ENCODE measurements at regions not wholly inside any gene's neighbourhood (a gene's known extent, or its start where the extent isn't known, plus 50 kb on each side); places are given as distances from the start of the nearest gene placed in this dataset.
"Not testable (repeated sequence)": the region's sequence is repeated elsewhere in the genome, so short reads cannot be mapped to it uniquely, and the experiment has no call there.

DNA sequence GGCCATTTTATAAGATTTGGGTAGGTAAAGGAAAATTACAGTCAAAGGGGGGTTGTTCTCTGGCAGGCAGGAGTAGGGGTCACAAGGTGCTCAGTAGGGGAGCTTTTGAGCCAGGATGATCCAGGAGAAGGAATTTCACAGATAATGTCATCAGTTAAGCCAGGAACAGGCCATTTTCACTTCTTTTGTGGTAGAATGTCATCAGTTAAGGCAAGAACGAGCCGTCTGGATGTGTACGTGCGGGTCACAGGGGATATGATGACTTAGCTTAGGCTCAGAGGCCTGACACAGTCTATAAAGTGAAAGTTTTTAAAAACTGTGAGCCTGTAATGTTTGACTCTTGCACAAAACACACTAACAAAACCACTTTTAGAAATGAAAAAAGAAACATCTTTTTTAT is 1371.3 kb upstream of the RAG2 start:
- not testable (repeated sequence) for DNase-seq

DNA sequence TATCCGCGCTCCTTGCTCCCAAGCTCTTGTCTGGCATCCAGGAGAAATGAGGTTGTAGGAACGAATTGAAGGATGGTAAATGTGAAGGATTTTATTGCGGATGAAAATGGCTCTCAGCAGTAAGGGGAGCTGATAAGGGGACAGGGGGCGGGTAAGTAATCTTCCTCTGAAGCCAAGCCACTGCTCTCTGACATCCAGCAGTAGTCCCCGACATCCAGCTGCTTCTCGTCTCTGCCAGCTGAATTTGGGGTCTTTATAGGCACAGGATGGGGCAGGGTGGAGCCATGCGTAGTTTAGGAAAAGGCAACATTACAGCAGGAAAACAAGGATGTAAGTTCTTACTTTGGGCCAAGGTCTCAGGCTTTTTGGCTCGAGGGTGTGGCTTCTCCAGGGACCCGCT is 1370.1 kb upstream of the RAG2 start:
- DNase-seq: no peak

DNA sequence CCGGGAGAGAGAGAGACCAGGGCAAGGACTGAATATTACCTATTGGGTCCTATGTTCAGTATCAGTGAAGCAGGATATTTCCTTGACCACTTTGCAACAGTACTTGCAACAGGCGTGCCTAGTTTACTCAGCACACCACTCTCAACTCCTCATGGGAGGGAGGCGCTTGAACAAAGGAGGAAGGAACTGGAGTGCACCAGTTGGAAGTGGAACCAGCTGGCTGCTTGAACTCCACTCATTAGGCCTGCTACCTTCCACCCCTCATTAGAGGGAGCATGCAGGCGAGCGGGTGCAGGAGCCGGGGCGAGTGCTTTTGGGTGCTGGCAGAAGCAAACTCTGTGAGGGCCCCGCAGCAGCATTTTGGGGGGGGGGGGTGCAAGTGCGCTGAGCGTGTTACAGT is 1369.6 kb upstream of the RAG2 start:
- no peak for DNase-seq

DNA sequence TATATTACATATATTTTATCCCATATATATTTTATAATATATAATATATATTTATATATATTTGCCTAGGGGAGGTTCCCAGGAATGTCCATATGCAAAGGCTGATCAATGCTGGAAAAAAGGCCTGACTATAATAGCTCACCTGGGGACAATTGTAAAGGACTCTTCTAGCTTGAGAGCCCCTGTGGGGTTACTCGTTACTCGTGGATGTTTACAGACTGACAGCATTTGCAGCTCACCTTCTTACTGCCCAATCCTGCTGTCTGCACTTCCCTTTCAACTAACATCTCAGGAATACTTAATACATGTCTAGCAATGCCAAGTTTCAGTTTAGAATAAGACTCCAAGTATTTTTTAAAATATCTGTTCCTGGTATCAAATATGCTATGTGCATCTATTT is 1365.4 kb upstream of the RAG2 start:
- DNase-seq: no peak

DNA sequence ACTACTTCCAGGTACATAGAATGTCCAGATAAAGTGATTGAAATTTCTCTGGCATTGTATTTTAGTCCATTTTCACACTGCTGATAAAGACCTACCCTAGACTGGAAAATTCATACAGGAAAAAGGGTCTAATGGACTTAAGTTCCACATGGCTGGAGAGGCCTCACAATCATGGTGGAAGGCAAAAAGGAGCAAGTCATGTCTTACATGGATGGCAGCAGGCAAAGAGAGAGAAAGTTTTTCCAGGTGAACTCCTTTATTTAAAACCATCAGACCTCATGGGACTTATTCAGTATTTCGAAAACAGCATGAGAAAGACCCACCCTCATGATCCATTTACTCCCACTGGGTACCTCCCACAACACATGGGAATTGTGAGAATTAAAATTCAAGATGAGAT is 1359.7 kb upstream of the RAG2 start:
- no peak for DNase-seq

DNA sequence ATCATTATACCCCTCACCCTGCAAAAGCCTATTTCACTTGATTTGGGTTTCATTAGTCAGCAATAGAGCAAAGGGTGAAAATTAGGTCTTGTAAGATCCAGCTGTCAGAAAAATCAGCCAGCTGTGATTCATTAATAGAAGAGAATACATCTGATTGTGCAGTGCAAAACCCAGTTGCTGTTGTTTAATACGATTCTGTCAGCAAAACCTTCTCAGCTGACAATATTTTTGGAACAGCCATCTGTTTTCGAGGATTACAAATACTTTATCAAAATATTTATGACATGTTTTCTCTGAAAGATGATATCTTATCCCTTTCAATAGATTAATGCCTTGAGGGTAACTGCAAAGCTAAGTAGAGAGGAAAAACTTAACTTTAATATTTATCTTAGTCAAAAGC is 1354.0 kb upstream of the RAG2 start:
- no peak for DNase-seq

DNA sequence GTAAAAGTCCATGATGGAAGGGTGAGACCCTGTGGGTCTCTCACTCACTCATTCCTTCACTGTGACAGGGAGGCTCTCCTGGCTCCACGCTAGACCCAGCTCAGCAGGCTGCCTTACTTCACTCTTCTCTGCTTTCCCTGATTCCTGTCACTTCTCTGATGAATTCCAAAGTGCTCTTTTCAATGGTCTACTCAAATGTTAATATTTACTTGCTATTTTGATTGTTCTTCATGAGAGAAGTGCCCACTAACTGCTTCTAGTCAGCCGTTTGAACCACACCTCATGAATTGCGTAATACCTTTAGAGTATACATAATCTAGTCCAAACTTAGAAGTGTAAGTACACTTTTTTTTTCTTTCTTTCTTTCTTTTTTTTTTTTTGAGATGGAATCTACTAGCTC is 1350.2 kb upstream of the RAG2 start:
- DNase-seq: no peak

DNA sequence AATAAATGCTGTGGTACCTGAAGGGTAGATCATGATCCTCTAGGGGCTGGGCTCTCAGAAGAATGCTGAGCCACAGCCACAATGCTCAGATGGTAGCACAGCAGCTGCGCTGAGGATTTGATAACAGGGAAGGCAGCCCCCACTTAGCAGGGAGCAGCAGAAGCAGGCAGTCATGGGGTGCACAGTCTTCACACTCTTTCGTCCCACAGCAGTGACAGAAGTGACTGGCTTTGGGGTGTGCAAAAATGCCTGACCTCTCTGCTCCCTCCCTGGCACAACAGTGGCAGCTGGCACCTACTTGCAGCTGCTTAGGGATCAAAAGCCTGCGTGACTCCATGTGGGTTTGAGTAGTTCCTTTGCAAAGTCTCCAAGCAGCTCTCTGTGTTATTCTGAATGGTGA is 1349.8 kb upstream of the RAG2 start:
- DNase-seq: no peak

DNA sequence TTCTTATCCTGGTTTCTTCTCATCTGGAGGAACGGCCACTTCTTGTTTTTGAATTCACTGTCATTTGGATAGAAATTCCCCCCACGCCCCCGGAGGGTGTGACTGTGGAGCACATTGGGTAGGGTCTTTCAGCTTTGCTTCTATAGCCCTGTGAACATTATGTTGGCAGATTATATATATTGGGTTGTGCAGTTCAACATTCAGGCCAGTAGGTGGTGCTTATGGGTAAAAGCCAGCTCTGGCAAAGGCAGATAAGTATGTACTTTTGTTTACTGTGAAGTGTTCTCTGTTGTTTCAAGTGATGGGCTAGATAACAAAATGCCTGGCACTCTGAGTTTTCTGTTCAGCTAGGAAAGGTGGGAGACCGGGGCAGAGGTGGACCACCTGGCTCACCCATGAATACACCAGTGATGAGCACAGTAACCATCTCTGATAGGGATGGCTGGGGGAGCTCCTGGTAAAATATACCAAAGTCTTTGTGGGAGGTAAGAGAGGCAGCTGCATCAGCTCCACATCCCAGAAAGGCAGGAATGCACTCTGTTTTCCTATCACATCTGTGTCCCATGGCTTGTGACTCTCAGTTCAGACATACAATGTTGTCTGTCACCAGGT is 1348.2 kb upstream of the RAG2 start:
- no peak for DNase-seq

DNA sequence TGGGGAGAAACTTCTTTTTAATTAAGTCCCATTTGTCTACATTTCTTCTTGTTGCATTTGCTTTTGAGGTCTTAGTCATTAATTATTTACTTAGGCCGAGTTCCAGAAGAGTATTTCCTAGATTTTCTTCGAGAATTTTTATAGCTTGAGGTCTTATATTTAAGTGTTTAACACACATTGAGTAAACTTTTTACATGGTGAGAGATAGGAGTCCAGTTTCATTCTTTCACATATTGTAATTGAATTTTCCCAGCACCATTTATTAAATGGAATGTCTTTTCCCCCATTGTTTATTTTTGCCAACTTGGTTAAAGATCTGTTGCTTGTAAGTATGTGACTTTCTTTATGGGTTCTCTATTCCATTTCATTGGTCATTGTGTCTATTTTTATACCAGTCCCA is 1344.0 kb upstream of the RAG2 start:
- no peak for DNase-seq

DNA sequence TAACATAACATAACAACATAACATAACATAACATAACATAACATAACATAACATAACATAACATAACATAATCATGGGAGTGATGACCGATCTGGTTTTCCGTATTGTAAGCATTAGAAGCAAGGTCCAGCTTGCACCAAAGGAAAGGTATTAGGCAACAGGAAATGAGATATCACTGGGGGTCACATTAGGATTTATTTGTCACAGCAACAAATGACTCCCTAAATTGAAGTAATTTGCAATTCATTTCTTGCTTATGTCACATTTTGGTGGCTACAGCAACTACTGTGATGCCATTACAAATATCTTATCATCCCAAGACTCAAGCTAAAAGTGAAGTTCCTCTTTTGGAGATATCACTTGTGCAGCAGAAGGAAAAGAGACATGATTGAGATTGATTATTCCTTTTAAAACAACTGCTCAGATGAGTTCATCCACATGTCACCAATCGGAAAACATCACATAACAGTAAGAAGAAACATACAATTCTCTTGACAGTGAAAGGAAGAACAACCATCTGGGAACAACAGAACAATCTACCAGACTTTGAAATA is 1331.1 kb upstream of the RAG2 start:
- no peak for DNase-seq

DNA sequence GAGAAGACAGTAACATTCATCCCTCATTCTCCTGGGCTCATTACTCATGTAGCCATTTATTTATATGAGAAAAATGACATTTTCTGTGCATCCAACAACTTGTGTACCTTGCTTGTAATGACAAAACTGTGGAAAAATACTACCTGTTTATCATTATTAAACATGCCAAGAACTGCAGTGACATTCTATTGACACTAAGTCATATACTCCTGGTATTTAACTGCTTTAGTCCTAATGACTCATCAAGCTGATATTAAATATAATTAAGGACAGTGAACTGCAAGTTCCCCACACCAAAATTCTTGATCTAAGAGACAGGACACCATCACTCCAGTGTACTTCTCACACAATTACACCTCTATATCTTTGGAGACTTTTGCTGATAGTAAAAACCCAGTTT is 1328.7 kb upstream of the RAG2 start:
- DNase-seq: no peak

DNA sequence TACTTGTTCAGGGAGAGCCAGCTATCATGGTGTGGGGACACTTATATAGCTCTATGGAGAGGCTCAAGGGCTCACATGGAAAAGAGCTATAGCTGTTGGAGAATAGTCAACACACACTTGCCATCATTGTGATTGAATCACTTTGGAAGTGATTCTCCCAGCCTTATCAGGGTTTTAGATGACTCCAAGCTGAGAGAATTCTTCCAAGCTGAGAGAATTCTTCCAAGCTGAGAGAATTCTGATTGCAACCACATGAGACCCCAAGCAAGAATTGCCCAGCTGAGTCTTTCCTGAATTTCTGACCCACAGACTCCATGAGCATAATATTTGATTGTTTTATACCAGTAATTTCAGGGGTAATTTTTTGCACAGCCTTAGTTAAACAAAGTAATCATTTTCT is 1318.3 kb upstream of the RAG2 start:
- no peak for DNase-seq

DNA sequence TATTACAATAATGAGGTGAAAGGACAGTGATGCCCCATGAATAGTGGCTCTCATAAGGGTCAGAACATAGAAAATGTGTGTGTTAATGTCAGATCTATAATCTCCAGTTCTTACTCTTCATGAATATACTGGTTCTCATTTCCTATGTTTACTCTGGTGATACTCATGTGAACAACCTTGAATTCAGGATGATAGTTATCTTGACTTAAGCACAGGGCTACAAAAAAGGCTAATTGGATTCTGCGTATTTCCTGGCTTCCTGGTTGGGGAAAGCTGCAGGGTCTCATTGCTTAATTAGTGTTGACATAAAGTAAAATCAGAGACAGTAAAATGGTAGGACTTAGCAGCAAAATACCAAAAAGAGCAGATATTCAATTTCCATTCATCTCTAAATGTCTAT is 1316.8 kb upstream of the RAG2 start:
- DNase-seq: no peak

DNA sequence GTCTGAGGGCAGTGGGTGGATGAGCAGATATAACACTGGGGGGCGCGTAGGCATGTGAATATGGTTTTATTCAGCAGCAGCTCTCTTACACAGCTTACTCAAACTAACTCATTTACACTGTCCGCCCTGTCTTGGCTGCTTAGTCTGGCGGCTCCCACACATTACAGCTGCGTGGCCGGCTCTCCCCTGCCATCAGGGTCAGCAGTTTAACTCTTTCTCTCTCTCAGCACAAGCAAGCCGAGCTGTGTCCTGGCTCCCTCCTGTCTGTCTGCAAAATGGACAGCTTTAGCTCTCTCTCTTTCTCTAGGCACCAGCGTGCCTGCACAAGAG is 1310.1 kb upstream of the RAG2 start:
- no peak for DNase-seq

DNA sequence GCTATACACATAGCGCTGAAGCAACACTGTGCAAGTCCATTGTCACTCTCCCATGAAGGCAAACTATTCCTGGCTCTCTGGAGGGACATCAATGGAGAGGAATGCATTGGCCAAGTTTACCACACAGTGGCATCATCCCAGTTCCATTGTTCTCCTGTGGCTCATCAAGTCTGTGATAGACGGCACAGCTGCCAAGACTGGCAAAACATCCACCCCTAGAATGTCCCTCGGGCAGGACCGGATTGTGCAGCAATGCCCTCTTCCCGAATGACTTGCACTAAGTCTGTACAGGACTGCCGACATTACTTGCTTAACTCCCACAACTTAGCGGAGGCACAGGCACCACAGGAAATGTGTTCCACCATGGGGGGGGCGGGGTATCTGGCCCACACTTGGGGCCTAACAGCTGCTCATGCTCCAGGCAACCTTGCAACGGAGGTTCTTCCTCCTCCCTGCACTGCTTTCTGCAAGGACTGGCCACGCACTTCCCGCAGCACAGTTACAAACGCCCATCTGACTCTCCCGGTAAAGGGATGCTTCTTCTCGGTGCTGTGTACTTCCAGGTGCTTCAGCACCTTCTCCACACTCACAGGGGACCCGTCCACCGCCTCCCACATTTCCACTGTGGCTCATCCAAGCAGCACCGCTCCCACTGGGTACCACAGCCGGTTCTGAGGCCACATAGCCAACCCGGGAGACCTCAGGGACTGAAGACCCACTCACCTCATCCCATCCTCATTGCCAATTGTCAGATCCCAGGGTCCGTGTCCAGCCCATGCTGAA is 1309.6 kb upstream of the RAG2 start:
- no peak for DNase-seq

DNA sequence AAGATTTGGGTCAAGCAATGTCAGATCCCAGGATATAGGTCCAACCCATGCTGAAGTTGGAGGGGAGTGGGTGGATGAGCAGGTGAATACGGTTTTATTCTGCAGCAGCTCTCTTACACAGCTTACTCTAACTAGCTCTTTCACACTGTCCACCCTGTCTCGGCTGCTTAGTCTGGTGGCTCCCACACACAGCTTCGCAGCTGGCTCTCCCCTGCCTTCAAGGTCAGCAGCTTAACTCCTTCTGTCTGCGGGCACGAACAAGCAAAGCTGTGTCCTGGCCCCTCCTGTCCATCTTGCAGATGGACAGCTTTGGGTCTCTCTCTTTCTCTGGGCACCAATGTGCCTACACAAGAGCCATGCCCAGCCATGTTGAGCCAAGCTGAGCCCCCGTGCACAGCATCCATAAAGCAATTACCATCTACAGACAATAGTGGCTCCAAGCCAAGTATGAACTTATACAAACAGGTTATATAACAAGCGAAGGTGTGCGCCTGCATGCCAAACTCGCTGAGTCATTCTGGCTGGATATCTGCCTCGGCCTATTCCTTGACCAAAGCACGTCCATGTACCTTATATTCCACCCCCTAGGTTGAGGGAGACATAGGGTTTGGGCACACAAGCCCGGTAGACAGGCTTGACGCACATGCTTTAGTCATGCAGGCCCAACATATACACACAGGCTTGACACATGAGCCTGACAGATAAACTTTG is 1307.8 kb upstream of the RAG2 start:
- DNase-seq: no peak

DNA sequence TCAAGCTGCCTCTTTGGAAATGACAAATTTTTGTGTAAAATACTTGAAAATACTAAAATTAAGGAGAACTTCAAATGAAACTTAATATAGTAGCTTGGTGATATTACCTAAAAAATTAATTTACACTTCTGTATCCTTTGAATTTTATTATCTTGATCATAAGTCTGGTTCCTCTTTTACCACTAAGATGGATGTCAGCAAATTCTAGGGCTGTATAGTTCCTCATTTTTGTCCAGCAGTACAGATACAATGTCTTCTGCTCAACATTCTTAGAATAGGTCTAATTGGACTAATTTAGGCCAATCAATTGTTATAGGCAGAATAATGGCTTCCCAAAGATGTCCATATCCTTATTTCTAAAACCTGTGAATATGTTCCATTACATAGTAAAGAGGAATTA is 1298.0 kb upstream of the RAG2 start:
- no peak for DNase-seq

DNA sequence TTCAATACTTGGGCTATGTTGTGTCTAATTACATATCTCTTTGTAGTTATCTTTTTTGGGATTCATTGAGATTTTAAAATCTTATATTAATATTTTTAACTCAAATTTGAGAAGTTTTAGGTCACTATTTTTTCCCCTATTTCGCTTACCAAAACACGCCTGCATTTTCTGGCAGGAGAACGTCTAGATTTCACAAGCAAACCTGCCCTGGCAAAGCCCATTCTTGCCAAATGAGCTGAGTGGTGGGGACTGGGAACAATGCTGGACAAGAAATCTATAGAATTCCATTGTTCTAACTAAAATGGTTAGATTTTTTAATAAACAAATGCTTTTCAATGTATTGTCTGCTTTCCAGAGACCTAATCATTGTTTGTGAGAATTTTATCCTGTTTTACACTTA is 1283.7 kb upstream of the RAG2 start:
- DNase-seq: no peak

DNA sequence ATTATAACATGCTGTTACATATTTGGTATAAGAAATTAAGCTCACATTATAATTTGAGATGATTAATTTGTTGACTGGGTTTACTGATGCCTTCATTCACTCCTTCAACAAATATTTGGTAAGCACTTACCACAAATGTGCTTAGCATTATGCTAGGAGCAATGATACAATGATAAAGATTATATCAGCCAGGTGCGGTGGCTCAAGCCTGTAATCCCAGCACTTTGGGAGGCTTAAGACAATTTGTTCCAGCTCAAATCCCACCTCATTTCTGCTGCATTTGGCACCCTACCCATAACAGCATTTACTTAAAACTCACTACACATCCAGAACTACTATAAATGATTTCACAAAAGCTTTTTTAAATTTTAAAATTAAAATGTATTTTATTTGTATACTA is 1263.6 kb upstream of the RAG2 start:
- no peak for DNase-seq

DNA sequence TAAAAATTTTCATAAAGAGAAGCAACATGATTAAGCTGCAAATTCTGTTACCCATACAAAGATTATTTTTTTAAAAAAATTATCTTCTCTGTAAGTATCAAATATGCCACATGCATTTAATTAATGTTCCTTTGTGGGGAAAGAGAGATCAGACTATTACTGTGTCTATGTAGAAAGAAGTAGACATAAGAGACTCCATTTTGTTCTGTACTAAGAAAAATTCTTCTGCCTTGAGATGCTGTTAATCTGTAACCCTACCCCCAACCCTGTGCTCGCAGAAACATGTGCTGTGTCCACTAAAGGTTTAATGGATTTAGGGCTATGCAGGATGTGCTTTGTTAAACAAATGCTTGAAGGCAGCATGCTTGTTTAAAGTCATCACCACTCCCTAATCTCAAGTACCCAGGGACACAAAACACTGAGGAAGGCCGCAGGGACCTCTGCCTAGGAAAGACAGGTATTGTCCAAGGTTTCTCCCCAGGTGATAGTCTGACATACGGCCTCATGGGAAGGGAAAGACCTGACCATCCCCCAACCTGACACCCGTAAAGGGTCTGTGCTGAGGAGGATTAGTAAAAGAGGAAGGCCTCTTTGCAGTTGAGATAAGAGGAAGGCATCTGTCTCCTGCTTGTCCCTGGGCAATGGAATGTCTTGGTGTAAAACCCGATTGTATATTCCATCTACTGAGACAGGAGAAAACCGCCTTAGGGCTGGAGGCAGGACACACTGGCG is 1260.9 kb upstream of the RAG2 start:
- not testable (repeated sequence) for DNase-seq

DNA sequence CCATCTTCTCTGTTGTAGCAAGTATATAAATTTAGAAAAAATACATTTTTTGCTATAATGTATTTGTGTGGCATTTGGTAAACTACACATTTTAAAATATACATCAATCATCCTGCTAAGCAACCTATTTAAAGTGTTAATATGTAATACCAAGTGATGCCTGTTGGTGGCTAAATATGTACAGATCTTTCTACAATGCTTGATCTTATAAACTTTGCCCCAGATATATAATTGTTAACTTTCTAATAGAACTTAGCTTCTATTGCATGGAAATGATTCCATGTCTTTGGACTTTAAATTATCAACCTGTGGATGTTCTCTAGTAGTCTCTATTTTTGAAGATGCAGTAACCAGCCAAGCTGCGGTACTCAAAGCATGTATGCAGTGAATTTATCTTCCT is 1260.4 kb upstream of the RAG2 start:
- no peak for DNase-seq

DNA sequence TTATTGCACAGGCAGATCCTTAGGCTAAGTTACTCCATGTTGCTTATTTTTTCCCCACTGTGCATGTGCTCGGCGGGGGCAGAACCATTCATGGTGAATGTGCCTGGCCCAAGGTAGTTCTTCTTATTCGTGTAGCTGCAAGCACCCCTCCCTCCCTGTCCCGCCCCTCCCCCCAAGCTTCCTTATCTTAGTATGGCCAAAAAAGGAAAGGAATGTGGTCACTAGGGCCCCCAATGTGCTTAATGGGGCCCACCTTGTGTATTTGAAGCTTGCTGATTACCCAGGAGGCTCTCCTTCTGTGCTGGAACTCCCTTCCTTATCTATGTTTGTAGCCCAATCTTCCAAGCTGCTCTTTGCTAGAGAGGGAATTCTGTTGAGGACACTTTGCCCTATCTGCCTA is 1259.7 kb upstream of the RAG2 start:
- no peak for DNase-seq

DNA sequence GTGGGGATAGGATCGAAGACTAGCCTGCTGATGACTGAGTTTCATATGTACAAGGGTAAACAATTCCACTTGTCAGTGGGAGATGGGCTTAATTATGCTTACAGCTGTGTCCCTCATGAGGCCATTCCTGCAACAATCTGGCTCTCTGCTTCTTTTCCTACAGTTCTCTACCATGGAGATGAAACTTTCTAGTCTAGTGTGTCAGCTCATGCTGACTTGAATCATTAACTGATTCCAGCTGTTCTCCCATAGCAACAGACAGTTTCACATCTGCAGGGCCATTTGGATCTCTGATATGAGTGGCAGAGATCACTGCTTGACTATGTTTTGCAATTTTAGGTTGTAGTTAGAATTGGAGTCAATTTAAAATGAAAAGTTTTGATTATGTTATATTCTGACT is 1251.7 kb upstream of the RAG2 start:
- no peak for DNase-seq
